GM19239 (cell line): ENCODE measurements at regions not wholly inside any gene's neighbourhood (a gene's known extent, or its start where the extent isn't known, plus 50 kb on each side); places are given as distances from the start of the nearest gene placed in this dataset.
"Not testable (repeated sequence)": the region's sequence is repeated elsewhere in the genome, so short reads cannot be mapped to it uniquely, and the experiment has no call there.

Experiments
- DNase-seq: peaks from one replicate; pipeline ENCODE4 v3.0.0; 2011; ENCODE audit warnings: low spot score; ENCODE audit not compliant: insufficient read length
- FAIRE-seq: peaks from 2 replicates; lab custom pipeline; 2011; peaks lifted over from hg19 to GRCh38; lab: Jason Lieb, UNC

DNA sequence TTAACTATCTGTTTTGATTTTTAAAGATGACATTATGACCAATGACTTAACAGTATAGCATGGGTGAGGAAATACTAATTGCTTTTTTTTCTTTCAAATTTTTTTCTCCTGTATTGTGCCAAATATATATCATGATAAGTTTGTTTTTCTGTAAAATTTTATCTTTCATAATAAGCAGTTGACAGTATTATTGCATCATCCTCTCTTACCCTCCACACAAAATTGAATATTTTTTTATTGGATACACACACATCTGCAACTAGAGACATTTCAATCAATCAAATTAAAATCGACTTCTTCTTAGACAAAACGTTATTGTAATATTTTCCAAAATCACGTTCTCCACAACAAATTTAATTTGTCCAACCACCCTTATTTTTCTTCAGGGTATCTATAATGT lies 330.4 kb upstream of the BRINP3 start:
- no peak for FAIRE-seq
- DNase-seq = no peak

DNA sequence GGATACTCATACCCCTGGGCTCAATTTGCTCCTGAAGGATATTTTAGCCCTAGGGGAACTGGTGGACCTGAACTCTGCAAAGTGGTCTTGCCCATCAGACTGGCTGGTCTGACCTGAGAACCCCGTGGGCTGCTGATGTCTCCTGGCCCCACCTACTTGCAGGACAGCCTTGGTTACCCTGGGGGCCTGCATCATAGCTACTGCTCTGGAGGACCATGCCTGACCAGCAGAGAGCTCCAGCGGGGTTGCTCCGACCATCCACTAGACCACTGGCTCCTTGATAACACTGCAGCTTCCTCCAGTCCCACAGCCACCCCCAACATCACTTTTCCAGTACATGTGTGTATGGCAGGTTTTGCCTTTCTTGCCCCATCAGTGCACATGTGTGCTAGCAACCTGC lies 331.6 kb upstream of the BRINP3 start:
- DNase-seq (no peak), FAIRE-seq (no peak)

DNA sequence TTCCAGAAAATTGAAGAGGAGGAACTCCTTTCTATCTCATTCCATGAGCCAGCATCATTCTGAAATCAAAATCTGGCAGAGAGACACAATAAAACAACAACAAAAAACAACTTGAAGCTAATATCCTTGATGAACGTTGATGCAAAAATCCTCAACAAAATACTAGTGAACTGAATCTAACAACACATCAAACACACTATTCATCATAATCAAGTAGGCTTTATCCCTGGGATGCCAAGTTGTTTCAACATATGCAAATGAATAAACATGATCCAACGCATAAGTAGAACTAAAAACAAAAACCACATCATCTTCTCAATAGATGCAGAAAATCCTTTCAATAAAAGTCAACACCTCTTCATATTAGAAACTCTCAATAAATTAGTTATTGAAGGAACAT lies 335.3 kb upstream of the BRINP3 start:
- no peak for FAIRE-seq

DNA sequence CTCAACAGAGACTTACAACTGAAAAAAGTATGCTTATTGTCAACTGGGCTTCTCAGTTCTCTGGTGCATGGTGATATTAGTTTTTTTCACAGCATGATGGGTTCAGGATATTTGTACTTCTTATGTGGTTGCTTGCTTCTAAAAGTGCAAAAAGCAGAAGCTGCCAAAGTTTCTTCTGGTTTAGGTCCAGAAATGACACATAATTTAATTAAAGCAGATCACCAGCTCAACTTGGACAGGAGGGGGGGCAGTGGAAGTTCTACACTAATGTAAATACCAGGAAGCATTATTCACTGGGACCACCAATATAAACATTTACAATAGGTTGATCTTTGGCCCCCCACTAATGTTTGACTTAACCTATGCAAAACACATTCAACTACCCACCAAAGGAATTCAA lies 354.8 kb upstream of the BRINP3 start:
- DNase-seq (no peak), FAIRE-seq (no peak)

More for the DNA sequence above, 335.3 kb upstream of the BRINP3 start:
- no peak for DNase-seq

DNA sequence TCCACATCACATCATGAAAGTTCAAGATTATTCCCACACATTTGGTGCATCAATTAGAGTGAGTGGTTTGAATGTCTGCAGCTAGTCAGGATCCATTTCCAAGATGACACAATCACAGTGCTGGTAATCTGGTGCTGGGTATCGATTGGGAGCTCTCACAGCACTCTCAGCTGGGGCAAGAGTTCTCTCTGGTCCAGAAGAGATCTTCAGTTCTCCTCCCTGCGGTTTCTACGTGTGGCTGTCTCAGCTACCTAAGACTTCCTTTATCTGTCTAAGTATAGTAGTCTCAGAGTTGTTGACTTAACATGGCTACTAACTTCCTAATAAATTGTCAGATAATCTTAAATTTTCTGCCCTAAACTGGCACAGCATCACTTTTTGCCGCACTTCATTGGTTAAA lies 358.0 kb upstream of the BRINP3 start:
- DNase-seq (no peak), FAIRE-seq (no peak)

DNA sequence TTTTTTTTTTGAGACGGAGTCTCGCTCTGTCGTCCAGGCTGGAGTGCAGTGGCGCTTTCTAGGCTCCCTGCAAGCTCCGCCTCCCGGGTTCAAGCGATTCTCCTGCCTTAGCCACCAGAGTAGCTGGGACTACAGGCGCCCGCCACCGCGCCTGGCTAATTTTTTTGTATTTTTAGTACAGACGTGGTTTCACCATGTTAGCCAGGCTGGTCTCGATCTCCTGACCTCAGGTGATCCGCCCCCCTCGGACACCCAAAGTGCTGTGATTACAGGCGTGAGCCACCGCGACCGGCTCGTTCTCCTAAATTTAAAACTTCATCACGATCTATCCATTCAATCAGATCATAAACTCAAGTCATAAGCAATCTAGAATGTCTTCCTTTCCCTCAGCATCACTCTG lies 359.5 kb upstream of the BRINP3 start:
- not testable (repeated sequence) for DNase-seq, FAIRE-seq

DNA sequence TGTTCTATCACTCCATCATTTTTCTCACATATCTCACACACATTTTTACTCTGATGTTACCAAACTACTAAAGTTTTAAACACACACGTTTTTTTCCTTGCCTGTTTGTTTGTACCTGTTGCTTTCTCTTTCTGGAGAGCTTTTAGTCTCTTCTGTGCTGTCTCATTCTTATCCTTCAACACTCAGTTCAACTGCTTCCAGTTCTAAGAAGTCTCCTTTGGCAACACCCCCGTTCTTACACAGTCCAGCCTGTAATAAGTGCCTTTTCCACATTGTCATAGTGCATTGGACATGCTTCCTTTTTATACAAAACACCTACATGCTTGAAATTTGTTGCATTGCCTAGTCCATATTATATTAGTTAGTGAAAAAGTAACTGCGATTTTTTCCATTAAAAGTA lies 360.2 kb upstream of the BRINP3 start:
- FAIRE-seq (no peak), DNase-seq (no peak)

DNA sequence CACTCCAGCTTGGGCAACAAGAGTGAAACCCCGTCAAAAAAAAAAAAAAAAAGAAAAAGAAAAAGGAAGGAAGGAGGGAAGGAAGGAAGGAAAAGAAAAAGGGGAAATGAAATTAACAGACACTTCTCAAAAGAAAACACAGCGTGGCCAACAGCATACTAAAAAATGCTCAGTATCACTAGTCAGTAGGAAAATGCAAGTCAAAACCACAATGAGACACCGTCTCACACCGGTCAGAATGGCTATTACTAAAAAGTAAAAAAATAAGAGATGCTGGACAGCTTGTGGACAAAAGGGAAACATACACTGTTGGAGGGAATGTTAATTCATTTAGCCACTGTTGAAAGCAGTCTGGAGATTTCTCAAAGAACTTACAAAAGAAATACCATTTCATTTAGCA lies 369.5 kb upstream of the BRINP3 start:
- no peak for FAIRE-seq
- no peak for DNase-seq

DNA sequence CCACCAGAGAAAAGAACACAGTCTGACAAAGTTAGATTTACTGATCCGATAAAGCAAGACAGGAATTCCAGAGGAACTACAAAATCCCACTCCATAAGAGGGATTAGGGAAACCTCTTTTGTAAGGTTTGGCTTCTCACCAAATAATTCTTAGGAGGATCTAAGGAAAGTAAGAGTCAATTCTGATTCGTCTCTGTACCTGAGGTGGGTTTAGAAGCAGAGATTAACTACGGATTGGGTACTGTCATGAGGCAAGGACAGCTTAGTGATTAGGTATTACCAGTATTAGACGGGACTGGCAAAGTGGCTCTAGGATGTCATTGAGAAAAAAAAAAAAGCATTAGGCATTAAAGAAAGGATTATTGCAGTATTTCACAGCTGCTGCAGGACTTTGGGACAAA lies 371.7 kb upstream of the BRINP3 start:
- no peak for DNase-seq
- FAIRE-seq = no peak

DNA sequence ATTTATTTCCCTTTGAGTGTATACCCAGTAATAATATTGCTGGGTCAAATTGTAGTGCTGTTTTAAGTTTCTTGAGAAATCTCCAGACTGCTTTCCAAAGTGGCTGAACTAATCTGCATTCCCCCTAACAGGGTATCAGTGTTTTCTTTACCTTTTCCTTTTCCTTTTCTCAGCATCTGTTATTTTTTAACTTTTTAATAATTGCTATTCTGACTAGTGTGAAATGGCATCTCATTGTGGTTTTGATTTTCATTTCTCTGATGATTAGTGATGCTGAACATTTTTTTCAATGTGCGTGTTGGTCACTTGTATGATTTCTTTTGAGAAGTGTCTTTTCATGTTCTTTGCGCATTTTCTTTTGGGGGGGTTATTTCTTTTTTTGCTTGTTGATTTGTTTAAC lies 374.9 kb upstream of the BRINP3 start:
- DNase-seq (no peak), FAIRE-seq (no peak)

DNA sequence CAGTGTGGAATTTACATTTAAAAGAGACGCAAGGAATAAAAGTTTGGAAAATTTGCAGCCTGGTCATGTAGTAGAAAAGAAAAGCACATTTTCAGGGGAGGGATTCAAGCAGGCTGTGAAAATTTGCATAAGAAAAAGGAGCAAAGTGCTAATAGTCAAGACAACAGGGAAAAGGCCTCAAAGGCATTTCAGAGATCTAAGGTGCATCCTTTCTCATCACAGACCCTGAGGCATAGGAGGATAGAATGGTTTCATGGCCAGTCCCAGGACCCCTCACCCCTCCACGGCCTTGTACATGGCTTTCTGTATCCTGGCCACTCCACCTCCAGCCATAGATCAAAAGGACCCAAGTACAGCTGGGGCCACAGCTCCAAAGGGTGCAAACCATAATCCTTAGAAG lies 380.5 kb upstream of the BRINP3 start:
- no peak for DNase-seq
- no peak for FAIRE-seq

DNA sequence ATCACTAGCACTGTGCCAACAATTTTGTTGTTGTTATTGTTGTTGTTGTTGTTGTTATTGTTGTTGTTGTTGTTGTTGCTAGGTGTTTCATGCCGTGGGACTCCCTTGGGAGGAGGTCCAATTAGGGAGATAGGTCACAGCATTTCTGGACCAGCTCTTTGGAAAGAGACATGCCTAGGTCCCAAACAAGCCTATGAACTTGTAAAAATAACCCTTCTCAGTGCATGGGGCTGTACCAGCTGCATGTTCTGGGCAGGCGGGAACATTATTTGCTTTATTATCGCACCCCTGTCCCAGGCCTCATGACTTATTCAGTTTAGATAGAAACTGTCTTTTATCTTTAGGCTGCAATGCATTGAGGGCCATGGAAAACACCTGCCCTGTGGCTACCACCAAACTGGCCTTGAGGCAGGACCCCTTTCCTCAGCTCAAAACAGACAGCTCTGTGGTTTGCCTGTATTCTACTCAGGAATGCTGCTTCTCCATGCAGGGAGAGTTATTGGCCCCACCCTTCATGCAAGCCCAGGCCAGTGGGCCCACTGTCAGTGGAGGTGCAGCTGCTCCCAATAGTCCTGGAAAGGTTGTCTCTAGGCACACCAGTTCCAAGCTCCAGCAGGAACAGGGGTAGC lies 386.5 kb upstream of the BRINP3 start:
- FAIRE-seq (no peak), DNase-seq (no peak)

DNA sequence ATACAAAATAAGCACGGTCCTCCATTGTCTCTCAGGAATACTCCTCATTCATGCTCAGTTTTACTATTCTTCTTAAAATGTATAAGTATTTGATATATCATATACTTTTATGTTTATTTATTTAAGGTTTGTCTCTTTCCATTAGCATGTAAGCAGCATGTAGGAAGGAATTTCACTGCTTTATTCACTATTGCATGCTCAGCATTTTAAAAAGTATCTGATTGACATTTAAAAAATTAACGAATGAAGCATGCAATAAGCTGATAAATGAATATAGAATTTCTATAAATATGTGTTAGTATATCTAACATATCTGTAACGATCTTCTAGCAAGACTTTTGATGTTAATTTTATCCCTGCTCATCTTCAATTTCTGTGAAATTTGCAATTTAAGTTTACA lies 402.7 kb upstream of the BRINP3 start:
- FAIRE-seq (no peak), DNase-seq (no peak)

DNA sequence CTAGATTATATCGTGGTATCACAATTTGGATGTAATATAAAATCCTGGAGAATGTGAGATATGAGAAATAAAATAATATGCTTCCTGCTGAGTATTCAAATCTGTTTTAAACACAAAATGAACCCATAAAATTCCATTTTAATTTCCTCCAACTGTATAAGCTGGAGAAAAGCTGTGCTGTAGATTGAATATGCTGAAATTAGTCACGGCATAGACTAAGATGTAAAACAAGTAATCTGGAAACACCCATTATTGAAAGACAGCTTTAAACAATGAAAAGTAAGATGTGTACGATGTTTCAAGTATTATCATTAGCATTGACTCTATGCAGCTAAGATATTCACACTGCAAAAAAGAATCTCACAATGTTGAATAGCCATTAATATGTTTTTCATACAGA lies 403.4 kb upstream of the BRINP3 start:
- DNase-seq = no peak
- FAIRE-seq = no peak

DNA sequence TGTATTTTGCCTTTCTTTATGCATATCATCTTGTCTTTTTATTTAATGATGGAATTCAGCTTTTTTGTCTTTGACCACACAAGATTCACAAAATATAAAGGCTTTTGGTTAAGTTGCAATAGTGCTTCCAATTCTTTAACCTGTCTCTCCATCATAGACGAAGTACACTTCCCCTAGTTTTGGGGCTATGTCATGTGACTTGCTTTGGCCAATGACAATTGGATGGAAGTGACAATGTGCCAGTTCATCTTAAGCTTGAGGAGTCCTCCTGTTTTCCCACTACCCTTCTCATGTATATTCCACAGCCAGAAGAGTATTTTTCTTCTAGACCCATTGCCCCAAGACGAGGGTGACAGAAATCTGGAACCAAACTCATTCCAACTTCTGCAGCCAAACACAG lies 419.6 kb upstream of the BRINP3 start:
- DNase-seq = no peak
- no peak for FAIRE-seq

DNA sequence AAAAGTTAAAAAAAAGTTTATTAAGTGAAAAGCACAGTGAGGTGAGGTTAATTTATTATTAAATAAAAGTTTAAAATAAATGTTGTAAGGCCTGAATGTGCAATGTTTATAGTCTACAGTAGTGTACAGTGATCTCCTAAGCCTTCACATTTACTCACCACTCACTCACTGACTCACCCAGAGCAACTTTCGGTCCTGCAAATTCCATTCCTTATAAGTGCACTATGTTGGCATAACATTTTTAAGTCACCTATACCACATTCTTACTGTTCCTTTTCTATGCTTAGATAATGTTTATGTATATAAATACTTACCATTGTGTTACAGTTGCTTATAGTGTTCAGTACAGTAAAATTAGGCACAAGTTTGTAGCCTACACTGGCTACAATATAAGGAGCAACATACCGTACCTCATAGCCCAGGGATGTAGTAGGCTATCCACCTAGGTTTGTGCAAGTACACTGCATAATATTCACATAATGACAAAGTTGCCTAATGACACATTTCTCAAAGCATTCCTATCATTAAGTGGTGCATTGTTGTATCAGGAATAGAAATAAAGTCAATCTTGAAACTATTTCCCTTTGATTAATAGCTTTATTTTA lies 426.5 kb upstream of the BRINP3 start:
- no peak for DNase-seq
- FAIRE-seq = no peak

DNA sequence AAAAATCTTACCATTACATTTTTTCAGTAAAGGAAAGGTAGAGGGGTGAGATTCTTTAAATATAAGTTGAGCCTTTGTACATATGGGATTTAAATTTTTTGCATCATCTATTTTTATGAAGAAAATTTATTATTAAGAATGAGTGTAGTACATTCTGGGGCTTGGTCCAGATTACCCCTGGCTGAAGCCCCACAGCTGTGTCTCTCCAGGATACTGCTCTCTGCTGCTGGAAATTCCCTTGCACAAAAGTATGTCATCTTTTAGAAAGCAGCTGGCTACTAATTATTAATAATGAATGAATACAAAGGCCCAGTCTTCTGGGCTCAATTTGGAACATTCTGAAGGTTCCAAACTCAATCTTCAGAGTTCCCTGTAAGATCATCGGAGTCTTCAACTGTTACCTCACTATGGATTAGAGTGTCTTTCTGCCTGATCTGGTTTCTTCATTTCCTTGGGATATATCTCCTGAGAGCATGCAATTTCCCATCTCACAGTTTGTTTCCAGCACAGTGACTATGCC lies 428.6 kb upstream of the BRINP3 start:
- no peak for DNase-seq
- FAIRE-seq = no peak

DNA sequence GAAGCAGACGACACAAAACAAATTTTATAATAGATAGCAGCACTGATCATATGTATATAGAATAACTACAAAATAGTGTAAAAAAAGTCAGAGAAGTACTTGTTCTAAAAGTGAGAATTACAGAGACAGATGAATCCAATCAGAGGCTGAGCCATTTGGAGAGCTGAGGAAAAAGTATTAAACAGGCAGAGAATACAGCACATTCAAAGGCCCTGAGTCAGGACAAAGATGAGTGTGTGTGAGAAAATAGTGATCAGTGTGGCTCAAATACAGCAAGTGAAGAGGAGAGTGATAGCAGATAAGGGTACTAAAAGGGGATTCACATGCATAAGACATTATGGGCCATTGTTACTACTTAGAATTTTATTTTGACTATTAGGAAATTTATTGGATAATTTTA lies 430.6 kb upstream of the BRINP3 start:
- DNase-seq (no peak), FAIRE-seq (no peak)

DNA sequence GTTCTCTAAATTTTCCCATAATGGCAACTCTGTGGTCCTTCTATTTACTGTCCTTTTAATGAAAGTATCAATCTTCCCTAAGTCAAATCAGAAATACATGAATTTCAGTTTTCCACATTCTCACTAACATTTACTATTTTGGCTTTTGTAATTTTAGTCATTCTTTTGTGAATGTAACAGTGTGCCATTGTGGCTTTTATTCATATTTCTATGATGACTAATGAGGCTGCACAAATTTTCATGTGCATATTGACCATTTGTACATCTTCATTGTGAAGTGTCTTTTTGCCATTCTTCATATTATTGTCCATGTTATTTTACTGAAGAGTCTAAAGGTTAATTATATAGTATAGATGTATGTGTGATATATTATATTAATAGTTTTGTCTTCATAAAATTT lies 431.0 kb upstream of the BRINP3 start:
- DNase-seq = no peak
- no peak for FAIRE-seq

DNA sequence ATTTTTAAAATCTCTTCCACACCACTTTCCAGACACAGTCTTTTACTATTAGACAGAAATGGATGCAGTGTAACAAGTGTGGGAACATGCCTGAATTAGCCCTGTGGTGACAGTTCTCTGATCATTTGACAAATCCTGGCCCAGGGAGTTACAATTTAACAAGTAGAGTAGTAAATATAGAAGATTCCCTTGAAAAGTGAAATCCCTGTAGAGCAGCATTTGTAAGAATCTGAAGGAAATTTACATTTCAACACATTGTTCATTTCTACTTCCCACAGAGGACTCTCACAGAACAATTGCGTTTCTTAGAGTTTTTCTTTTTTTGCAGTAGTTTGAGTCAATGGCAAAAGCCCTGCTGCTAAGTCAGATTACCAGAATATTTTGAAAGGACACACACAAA lies 458.3 kb upstream of the BRINP3 start:
- no peak for FAIRE-seq
- no peak for DNase-seq

DNA sequence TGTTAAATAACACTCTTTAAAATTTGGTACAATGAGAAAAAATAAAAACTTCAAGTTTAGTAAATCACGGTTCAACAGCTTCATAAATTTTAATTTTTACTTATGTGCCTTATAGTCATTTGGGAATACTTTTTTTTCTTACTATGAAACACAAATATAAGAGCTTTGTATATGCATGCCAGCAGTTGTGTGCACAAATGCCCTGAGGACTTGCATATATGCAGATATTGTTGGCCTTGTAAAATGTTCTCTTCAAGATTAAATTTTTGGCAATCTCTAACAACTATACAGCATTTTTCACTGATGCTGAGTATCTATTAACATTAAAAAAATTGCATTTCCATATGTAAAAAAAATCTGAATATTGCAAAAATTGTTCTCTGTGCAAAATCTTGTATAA lies 458.7 kb upstream of the BRINP3 start:
- FAIRE-seq (no peak), DNase-seq (no peak)

DNA sequence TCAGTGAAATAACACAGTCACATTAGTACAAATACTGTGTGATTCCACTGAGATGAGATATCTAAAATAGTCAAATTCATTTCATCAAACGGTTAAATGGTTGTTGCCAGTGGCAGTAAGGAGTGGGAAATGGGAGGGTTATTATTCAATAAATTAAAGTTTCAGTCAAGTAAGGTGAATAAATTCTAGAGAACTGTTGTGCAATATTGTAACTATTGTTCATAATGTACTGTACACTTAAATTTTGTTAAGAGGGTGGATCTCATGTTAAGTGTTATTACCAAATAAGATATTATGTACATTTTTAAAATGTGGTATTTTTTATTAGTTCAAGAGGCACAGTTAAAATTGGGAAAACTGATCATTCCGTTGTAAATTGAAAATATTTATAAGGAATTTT lies 463.3 kb upstream of the BRINP3 start:
- FAIRE-seq (no peak), DNase-seq (no peak)
